ENCODE measurements at regions not wholly inside any gene's neighbourhood (a gene's known extent, or its start where the extent isn't known, plus 50 kb on each side); places are given as distances from the start of the nearest gene placed in this dataset.
"Not testable (repeated sequence)": the region's sequence is repeated elsewhere in the genome, so short reads cannot be mapped to it uniquely, and the experiment has no call there.

- no peak for TF ChIP-seq CTCF (IDR thresholded peaks at IDR 0.05; ENCODE audit: control insufficient read depth, extremely low read depth, insufficient read depth)
- H3K4me3 ChIP-seq (ENCODE audit: low read depth, low read length) = no peak overlapping the region
- no peak for DNase-seq (ENCODE audit: low read depth)
These were observed 250.2 kb upstream of the GAS1 start for GRCh38 chr9:87197349-87198130.

DNA sequence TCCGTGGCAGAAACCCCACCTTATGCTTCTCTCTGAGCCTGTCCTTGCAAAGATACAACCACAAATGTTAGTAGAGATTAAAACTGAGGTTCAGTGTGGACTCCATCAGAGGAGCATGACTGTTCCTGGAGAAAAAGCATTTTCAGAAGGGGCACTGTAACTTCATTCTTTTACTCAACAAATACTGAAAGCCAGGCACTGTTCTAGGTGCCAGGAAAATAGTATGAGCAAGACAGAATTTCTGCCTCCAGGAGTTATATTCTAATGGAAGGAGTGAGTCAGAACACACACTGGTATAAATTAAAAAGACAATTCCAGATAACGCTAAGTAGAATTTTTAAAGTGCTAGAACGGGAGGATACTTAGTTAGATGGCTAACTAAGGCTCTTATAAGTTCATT, 251.4 kb upstream of the GAS1 start:
- no peak for DNase-seq (ENCODE audit: low read depth)
- no peak for TF ChIP-seq CTCF (IDR thresholded peaks at IDR 0.05; ENCODE audit: control insufficient read depth, extremely low read depth, insufficient read depth)
- no peak overlapping the region for H3K4me3 ChIP-seq (ENCODE audit: low read depth, low read length)

- no peak overlapping the region for H3K4me3 ChIP-seq (ENCODE audit: low read depth, low read length)
- DNase-seq (ENCODE audit: low read depth) = no peak
- TF ChIP-seq CTCF (IDR thresholded peaks at IDR 0.05; ENCODE audit: control insufficient read depth, extremely low read depth, insufficient read depth) = no peak
These were observed 252.0 kb upstream of the GAS1 start for GRCh38 chr9:87199278-87199677.

DNA sequence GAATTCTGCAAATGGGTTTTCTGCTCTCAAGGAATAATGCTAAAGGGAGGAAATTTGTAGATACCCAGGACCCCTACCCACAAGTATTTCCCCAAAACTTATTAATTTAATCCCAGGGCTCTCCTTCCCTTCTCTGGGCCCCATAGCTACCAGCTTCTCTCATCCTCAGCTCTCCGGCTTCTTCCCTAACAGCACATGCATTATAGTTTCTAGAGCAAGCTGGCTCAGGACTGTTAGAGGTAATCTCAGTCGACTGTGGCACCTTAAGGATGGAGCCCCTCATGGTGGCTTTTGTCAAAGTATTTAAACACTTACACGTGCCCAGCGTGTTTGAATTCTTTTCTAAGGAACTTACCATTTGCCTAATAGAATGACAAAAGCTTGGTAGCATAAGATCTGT, 252.5 kb upstream of the GAS1 start:
- no peak for DNase-seq (ENCODE audit: low read depth)
- H3K4me3 ChIP-seq (ENCODE audit: low read depth, low read length) = no peak overlapping the region
- TF ChIP-seq CTCF (IDR thresholded peaks at IDR 0.05; ENCODE audit: control insufficient read depth, extremely low read depth, insufficient read depth) = no peak

- no peak for TF ChIP-seq CTCF (IDR thresholded peaks at IDR 0.05; ENCODE audit: control insufficient read depth, extremely low read depth, insufficient read depth)
- no peak overlapping the region for H3K4me3 ChIP-seq (ENCODE audit: low read depth, low read length)
- DNase-seq (ENCODE audit: low read depth) = no peak
These were observed 254.0 kb upstream of the GAS1 start for GRCh38 chr9:87201351-87201751.

DNA sequence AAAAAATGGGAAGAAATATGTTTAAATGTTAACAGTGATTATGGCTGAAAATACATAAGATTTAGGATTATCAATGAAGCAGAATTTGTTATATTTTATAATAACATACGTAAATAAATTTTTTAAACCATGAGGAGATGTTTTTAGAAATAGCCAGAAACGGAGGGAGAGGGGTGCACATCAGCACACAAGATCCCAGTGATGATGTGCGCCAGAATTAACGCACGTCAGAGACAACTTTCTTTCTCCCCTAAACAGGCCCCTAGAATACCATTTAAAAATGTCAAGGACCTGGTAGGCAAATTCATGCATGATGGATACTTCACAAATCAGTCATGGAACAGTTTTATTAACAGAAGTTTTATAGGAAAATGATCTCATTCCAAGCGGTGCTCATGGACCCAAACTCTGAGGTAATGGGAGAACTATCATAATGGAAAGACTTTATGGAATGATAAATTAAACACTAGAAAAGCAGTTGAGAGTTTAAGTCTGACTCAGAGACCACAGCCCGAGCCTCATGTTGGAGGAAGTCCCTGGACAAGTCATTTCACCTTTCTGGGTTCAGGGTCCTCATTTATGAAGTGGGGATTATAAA, 258.9 kb upstream of the GAS1 start:
- no peak overlapping the region for H3K4me3 ChIP-seq (ENCODE audit: low read depth, low read length)
- no peak for DNase-seq (ENCODE audit: low read depth)
- no peak for TF ChIP-seq CTCF (IDR thresholded peaks at IDR 0.05; ENCODE audit: control insufficient read depth, extremely low read depth, insufficient read depth)

GRCh38 chr9:87210658-87211057, 263.4 kb upstream of the GAS1 start:
- H3K4me3 ChIP-seq (ENCODE audit: low read depth, low read length); DNase-seq (ENCODE audit: low read depth): not testable (repeated sequence)
